GM21515 (cell line): ENCODE measurements at regions not wholly inside any gene's neighbourhood (a gene's known extent, or its start where the extent isn't known, plus 50 kb on each side); places are given as distances from the start of the nearest gene placed in this dataset.
"Not testable (repeated sequence)": the region's sequence is repeated elsewhere in the genome, so short reads cannot be mapped to it uniquely, and the experiment has no call there.

Experiments
- ATAC-seq: cut with Tn5 transposase; IDR thresholded peaks from one replicate; pipeline ENCODE4 v1.9.1; 2021; ENCODE audit not compliant: unreplicated experiment

DNA sequence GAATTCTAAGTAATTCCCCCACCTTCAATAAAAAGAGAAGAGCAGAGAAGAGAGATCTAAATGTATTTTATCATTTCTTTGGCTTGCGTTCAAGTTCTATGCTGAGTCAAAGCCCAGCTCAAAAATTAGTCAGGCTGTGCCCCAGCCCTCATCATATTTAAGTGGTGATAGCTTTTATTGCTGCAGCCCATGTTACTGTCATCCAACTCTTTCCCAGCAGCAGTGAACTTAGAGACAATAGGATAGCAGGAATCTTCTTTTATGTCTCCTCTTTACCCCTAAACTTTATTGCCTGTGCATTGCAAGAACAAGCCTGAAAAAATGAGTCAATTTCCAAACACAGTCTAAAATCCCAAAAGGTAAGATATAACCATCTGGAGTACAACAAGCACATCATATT, 1599.3 kb upstream of the PIK3C3 start:
- ATAC-seq: no peak

DNA sequence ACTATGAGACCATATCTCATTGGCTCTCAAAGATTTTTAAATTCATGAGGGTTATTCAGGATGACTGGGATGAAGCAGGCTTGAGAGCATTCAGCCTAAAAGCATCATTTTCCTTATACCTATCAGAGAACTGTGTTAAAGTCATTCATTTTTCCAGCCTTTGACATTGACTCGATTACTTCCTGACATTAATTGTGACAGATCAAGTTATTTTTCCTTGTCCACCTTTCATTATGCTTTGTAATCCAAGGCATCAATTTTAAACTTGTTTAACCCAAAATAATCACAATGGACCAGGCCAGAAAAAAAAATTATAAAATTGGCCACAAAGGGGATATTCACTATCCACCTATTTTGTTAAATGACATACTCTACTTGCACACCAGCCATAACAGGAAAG, 1606.8 kb upstream of the PIK3C3 start:
- no peak for ATAC-seq

DNA sequence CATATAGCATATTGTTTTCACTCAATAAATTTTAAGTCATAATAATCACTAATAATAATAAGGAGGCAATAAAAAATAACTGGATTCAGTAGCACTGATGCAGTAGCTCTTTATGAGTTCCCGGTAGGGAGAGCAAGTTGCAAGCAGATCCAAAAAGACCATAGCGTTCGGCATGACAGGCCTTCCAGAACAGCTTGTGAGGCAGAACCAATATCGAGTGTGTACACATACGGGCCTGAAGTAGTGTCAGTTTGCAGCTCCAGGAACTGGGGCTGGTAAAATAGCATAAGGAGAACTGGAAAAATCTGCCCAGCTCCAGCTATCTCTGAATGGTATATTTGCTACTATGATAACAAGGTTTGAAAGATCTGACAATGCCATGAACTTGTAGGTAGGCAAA, 1607.8 kb upstream of the PIK3C3 start:
- no peak for ATAC-seq

GRCh38 chr18:40346146-40346545, 1608.9 kb upstream of the PIK3C3 start:
- no peak for ATAC-seq

- ATAC-seq: no peak
These were observed 1613.3 kb upstream of the PIK3C3 start for GRCh38 chr18:40341701-40342100.

GRCh38 chr18:40338284-40338683, 1616.8 kb upstream of the PIK3C3 start:
- no peak for ATAC-seq

GRCh38 chr18:40326985-40327384, 1628.0 kb upstream of the PIK3C3 start:
- ATAC-seq: no peak

DNA sequence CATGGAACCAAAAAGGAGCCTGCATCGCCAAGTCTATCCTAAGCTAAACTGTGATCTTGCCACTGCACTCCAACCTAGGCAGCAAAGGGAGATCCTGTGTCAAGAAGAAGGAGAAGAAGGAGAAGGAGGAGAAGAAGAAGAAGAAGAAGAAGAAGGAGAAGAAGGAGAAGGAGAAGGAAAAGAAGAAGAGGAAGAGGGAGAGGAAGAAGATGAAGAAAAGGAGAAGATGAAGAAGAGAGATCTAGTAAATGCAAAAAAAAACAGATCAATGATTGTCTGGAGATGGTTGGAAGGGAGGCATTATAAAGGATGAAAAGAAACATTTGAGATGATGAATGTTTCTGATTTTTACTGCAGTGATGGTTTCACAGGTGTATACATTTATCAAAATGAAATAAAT, 1629.0 kb upstream of the PIK3C3 start:
- no peak for ATAC-seq

GRCh38 chr18:40314199-40314598, 1640.8 kb upstream of the PIK3C3 start:
- ATAC-seq: no peak

DNA sequence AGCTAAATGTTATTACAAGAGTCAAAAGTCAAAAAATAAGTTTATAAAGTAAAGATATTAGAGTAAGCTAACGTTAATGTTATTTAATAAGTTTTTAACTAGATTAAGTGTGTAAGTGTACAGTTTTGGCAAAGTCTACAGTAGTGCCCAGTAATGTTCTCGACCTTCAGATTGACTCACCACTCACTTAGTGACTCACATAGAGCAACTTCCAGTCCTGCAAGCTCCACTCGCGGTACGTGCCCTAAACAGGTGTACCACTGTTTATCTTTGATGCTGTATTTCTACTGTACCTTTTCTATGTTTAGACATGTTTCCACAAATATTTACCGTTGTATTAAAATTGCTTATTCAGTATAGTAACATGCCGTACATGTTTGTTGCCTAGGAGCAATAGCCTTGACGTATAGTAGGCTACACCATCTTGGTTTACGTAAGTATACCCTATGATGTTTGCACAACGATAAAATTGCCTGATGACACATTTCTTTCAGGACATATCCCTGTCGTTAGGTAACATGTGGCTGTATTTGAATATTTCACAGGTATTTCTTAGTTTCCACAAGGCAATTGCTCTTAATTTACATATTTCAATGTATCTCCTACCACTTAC, 1641.9 kb upstream of the PIK3C3 start:
- ATAC-seq: no peak

DNA sequence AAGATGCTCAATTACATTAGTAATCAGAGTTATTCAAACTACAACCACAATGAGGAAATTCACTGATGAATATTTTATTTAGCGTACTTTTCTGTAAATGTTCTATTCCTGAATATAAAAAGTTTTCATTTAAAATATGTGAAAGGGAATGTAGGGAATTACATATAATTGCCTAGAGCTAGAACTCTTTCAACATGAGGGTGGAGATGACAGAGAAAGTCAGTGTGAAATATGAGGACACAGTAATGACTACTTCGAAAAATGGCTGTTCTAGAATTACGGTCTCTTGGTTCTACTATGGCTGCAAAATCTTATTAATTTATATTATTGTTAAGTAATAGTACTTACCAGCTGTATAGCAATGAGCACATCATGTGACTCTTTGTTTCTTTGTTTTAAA, 1647.4 kb upstream of the PIK3C3 start:
- ATAC-seq: no peak

GRCh38 chr18:40296717-40297413, 1658.2 kb upstream of the PIK3C3 start:
- no peak for ATAC-seq

- ATAC-seq: no peak
These were observed 1661.9 kb upstream of the PIK3C3 start for GRCh38 chr18:40292985-40293710.

- no peak for ATAC-seq
These were observed 1671.5 kb upstream of the PIK3C3 start for GRCh38 chr18:40283560-40283959.

DNA sequence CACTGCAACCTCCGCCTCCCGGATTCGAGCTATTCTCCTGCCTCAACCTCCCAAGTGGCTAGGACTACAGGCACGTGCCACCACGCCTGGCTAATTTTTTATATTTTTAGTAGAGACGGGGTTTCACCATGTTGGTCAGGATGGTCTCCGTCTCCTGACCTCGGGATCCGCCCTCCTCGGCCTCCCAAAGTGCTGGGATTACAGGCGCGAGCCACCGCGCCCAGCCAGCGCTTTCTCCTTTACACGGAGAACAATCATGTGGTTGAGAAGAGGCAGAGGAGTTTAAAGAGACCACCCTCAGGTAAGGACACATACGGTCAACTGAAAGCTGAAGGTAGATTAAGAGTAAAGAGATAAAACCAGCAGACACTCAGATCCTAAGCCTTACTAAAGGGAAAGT, 1673.7 kb upstream of the PIK3C3 start:
- not testable (repeated sequence) for ATAC-seq

DNA sequence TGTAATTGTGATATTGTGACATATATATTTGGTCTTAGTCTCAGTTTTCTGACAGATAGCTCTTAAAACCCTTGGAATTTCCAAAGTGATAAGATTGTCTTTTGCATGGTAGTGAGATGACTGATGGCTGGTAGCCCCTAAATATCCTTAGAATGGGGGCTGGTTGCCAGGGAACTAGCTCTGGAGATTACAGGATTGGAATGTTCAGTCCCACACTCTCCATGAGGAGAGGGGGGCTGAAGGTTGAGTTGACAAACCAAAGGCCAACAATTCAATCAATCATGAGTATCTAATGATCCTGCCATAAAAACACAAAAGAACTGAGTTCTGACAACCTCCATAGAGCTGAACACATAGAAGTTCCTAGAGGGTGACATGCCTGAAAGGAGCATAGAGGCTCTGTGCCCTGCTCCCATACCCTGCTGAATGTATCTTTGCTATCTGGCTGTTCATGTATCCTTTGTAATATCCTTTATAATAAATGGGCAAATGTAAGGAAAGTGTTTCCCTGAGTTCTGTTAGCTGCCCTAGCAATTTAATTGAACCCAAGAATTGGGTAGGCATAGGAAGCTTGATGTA, 1680.3 kb upstream of the PIK3C3 start:
- no peak for ATAC-seq

GRCh38 chr18:40272630-40273231, 1682.3 kb upstream of the PIK3C3 start:
- ATAC-seq: no peak

DNA sequence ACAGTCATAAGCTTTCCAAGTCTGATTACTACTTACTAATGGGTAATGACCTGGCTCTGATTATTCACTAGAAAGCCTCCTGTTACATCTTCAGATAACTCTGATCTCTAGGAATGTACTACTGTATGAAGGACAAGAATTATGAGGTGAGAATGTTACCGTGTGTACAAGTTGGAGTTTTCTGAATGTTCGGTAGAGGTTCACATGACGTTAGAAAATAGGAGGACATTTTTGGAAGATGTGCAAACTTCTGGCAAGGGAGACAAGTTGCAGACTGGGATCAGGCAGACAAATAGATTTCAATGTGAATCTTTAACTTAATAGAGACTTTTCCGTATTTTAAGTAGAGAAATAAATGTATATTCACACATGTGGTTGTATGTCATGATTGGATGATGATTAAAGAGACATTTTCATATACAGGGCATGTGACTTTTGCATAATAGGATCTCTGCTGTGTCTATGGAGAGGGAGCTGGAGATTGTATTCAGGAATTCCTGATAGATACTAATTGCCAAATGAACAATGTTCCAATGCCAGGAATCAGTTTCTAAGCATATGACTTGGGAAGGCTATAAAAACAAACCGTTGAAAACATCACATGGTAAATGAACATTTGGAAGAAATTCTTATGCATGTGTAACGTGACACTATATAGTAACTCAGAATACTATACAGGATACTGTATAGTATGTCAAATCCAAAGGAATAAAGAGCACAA, 1695.8 kb upstream of the PIK3C3 start:
- no peak for ATAC-seq

DNA sequence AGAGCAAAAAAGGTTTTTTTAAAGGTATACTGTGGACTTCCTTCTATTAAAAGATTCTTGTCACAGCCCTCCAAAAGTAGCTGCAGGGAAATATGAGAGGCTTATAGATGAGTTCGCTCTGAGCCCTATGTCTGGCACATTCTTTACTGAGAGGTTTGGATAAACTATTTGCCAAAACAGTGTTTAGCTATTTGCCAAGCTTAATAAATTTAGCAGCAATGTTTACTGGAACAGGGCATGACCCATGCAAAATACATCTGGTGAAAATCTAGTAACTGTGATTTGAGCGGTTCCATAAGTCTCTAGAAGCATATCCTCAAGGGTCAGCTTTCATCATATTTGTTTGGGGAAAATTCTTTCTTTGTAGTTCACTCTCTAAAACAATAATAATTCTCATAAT, 1696.7 kb upstream of the PIK3C3 start:
- no peak for ATAC-seq

DNA sequence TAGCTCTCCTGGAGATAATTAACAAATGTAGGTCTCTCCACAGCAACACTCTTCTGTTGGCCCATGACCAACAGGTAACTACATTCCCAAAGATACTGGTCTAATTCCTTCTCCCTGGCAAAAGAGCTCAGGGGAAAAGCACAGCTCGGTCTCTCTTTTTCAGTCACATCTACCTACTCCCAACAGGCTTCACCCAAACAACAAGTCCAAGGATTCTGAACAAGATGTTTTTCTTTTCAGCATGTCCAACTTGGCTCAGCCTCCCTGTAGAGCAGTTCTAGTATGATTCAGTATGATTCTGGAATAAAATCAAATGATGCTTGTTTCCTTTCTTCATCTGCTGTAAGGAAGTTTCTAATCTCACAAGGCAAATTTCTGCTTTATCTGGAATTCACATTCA, 1704.8 kb upstream of the PIK3C3 start:
- ATAC-seq: no peak
